Fibroblast of the aortic adventitia (primary cell): ENCODE measurements at regions not wholly inside any gene's neighbourhood (a gene's known extent, or its start where the extent isn't known, plus 50 kb on each side); places are given as distances from the start of the nearest gene placed in this dataset.
"Not testable (repeated sequence)": the region's sequence is repeated elsewhere in the genome, so short reads cannot be mapped to it uniquely, and the experiment has no call there.

Experiments
- DNase-seq: peaks from one replicate; pipeline ENCODE4 v3.0.0-alpha.2; 2010; ENCODE audit warnings: low read depth
- H3K4me3 ChIP-seq: 2 replicates; pipeline ENCODE4 v1.5.1; 2011; ENCODE audit warnings: low read depth, mild to moderate bottlenecking, control low read depth, low read length, moderate library complexity
- TF ChIP-seq, protein P1 (sequence below): IDR thresholded peaks from 2 replicates; pipeline ENCODE4 v1.5.1; 2011; ENCODE audit warnings: mild to moderate bottlenecking, low read length, control low read depth, inconsistent platforms; ENCODE audit not compliant: insufficient read depth

DNA sequence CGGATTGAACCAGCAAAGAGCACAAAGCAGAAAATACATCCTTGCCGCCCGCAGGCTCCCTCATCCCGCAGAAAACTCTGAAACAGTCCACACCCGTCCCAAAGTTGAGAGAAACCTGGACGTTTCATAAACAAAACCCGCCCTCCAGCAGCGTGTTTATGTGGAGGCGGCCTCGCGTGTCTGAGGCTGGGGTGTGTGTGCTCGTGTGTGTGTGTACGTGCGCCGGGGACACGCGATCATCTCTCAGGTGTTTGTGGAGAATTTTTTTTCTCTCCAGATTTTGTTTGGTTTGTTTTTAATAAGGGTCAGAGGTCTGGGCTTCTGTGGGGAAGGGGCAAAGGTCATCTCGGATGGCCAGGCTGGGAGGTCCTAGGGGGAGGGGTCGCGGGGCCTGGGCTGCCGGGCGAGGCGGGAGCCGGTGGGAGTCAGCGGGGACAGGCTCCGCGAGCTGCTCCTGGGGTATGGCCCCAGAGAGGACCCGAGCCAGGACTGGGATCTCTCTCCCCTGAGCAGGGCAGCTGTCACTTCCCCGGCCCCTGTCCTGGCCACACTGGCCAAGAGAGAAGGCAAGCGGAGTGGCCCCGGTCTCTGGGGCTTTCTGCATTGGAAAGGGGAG, 206.4 kb downstream of the C9orf50 start:
- TF ChIP-seq, protein P1, sequence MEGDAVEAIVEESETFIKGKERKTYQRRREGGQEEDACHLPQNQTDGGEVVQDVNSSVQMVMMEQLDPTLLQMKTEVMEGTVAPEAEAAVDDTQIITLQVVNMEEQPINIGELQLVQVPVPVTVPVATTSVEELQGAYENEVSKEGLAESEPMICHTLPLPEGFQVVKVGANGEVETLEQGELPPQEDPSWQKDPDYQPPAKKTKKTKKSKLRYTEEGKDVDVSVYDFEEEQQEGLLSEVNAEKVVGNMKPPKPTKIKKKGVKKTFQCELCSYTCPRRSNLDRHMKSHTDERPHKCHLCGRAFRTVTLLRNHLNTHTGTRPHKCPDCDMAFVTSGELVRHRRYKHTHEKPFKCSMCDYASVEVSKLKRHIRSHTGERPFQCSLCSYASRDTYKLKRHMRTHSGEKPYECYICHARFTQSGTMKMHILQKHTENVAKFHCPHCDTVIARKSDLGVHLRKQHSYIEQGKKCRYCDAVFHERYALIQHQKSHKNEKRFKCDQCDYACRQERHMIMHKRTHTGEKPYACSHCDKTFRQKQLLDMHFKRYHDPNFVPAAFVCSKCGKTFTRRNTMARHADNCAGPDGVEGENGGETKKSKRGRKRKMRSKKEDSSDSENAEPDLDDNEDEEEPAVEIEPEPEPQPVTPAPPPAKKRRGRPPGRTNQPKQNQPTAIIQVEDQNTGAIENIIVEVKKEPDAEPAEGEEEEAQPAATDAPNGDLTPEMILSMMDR, result no peak
- peak overlapping the region; percentile 55 for H3K4me3 ChIP-seq
- DNase-seq, result peak; percentile 56

DNA sequence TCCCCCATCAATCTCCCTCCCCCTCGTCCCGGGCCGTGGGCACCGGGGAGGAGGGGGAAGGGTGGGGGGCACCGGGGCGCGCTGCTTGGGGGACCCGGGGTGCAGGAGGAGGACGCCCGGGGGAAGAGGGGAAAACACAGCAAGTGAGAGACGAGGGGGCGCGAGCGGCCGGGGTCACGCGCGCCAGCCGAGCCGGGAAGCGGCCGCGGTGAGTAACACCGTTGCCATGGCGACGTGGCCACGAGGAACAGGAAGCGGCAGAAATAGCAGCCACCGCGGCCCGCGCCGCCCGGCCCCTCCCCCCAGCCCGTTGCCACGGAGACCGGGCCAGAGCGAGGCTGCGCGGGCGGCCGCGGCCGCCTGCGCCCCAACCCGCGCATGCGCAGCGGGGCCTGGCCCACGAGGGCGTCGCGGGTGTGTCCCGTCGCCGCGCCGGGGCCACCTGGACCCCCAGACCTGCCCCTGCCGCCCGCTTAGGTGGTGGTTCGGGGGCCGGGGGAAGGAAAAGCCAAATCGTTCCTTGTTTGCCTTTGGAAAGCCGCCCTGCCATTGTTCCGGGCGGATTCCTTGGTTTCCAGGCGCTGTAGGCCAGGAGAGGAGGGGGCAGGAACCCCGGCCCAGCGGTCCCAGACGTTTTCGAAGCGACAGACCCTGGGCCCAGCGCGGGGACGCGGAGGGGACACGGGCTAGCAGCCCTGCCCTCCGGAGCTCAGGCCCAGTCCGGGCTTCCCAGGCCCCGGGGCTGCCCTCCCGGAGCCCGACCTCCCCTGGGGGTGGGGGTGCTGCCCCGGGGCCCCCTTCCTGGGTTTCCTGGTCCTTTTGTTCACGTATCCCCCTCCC, 207.1 kb downstream of the C9orf50 start:
- DNase-seq, result peak; percentile 95
- peak overlapping the region; percentile 55 for H3K4me3 ChIP-seq
- TF ChIP-seq, protein P1, result no peak

DNA sequence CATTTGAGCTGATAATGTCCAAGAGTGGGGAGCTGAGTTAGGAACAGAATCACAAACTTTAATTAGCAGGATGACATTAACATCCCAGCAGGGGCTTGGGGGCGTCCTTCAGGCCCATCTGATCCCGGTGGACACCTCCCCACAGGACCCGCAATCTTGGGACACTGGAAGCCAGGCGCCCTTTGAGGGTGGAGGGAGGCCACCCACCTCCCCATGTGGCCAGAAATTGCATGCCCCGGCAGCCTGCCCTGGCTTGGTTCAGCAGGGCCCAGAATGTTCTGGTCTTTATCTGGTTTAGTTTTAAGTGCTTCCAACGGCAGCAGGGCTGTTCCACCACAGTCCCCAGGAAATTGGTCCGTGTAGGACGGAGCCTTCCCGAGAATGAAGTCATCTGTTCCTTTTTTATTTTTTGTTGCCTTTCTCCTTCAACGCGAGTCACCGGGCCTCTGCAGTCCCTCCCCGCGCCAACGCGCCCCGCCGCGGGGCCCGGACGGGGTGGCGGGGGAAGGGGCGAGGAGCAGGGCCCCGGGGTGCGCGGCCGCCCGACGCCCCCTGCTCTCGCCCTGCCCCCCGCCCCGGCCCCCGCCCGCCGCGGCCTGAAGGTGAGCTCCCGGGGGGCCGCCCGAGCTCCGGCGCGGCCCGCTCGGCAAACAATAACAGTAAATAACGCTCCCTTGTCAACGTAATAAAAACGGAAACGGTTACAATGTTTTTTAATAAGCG, 207.9 kb downstream of the C9orf50 start:
- DNase-seq, result peak; percentile 87
- peak overlapping the region; percentile 28 for H3K4me3 ChIP-seq
- TF ChIP-seq, protein P1, result no peak

DNA sequence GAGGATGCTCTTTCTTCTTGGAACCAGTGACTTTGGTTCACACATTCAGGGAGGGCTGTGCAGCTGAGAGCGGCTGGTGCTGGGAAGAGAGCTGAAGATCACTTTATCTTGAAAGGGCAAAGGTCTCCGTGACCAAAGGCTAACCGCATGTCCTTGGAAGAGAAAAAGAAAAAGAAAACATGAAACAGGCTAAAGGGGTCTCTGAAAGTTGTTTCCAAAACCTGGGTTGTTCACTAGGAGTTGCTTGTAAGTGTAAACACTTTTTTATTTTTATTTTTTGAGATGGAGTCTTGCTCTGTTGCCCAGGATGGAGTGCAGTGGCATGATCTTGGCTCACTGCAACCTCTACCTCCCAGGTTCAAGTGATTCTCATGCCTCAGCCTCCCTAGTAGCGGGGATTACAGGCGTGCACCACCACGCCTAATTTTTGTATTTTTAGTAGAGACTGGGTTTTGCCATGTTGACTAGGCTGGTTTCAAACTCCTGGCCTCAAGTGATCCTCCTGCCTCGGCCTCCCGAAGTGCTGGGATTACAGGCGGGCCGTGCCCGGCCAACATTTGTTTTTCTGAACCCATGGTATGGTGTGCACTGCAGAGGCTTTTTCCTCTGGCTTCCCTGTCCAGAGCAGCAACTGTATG, 208.6 kb downstream of the C9orf50 start:
- not testable (repeated sequence) for DNase-seq, H3K4me3 ChIP-seq

DNA sequence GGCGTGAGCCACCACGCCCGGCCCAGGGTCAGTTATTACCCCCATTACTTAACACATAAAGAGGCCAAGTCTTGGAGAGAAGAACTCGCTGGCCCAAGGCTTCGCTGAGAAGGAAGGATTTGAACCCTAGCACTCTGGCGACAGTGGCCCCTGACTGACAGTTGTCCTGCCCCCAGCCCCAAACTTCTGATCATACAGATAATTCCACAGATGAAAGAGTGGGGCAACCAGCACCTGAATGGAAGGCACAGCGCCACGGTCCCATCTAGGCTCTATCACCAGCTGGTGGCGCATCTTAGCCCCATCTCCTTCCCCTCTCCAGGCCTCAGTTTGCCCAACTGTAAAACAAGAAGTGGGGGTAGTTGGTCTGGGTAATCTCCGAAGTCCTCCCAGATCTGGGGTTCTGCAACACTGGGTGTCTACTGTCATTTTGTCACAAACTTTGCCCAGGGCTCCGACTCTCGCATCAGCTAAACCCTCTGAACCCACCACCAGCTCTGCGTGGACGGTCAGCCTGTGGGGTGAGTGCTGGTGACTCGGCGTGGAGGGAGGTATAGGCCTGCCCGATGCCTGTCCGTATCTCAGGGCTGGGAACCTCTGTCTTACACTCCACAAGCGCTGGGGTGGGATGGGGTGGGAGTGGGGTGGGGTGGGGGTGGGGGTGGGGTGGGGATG, 209.3 kb downstream of the C9orf50 start:
- H3K4me3 ChIP-seq, result no peak overlapping the region
- TF ChIP-seq, protein P1, result no peak
- no peak for DNase-seq

DNA sequence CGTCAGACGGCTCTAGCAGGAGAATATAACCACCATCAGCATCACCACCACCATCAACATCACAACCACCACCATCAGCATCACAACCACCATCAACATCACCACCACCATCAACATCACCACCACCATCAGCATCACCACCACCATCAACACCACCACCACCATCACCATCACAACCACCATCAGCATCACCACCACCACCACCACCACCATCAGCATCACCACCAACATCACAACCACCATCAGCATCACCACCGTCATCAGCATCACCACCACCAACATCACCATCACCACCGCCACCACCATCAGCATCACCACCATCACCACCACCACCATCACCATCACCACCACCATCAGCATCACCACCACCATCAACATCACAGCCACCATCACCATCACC, 210.7 kb downstream of the C9orf50 start:
- no peak for DNase-seq
- H3K4me3 ChIP-seq, result no peak overlapping the region
- TF ChIP-seq, protein P1, result no peak
